Stomach (tissue), 8 donors: ENCODE measurements at regions not wholly inside any gene's neighbourhood (a gene's known extent, or its start where the extent isn't known, plus 50 kb on each side); places are given as distances from the start of the nearest gene placed in this dataset.

Experiments
- DNase-seq, 2 donors: peaks; one replicate each; pipeline versions ENCODE4 v3.0.0 to v3.0.0-alpha.2; 2013 to 2019
- H3K27ac ChIP-seq, 5 donors: fragments of 200-600 bp in 4 of 5; sonication (generic) in 4 of 5; one replicate each; pipeline ENCODE4 v1.5.1; 2013 to 2019; ENCODE audit warnings: mild to moderate bottlenecking in 1 of 5, moderate library complexity in 1 of 5
- H3K27me3 ChIP-seq, 3 donors: fragments of 200-600 bp; sonication (generic); one replicate each; pipeline ENCODE4 v1.5.1; 2017 to 2019; ENCODE audit warnings: mixed run types in 1 of 3
- H3K36me3 ChIP-seq, 4 donors: fragments of 200-600 bp; sonication (generic); 1 replicate in 3 of 4; 2 replicates in 1 of 4; pipeline ENCODE4 v1.5.1; 2016 to 2019
- H3K4me1 ChIP-seq, 4 donors: fragments of 200-600 bp; sonication (generic); one replicate each; pipeline ENCODE4 v1.5.1; 2016 to 2019
- H3K4me3 ChIP-seq, 4 donors: fragments of 200-600 bp; sonication (generic) in 3 of 4; one replicate each; pipeline ENCODE4 v1.5.1; 2016 to 2019; ENCODE audit warnings: mild to moderate bottlenecking in 1 of 4
- H3K9me3 ChIP-seq, 4 donors: fragments of 200-600 bp; sonication (generic); one replicate each; pipeline ENCODE4 v1.5.1; 2016 to 2019
- EP300 ChIP-seq: sonication (generic); formaldehyde crosslinking; IDR thresholded peaks from one replicate; pipeline ENCODE4 v1.6.1; 2017; ENCODE audit warnings: antibody characterized with exemption
- POLR2A ChIP-seq, 4 donors: fragments of 450-650 bp; IDR thresholded peaks; one replicate each; pipeline ENCODE4 v1.6.1; 2016; ENCODE audit warnings: antibody characterized with exemption in 4 of 4, control low read depth in 2 of 4, mild to moderate bottlenecking in 1 of 4, moderate library complexity in 1 of 4
- POLR2AphosphoS5 ChIP-seq, 3 donors: sonication (generic); formaldehyde crosslinking; IDR thresholded peaks; one replicate each; pipeline ENCODE4 v1.6.1; 2016; ENCODE audit warnings: antibody characterized with exemption in 3 of 3
- WGBS, 5 donors: extraction: QIAGEN DNeasy Blood & Tissue Kit in 3 of 5; methylation state at CpG; one replicate each; pipeline versions ENCODE4 v1.1.5 to v1.1.7; 2013 to 2018; 5-methylcytosine and 5-hydroxymethylcytosine counted together
- intact Hi-C: fragments of 100-400 bp; cut with DNase I; formaldehyde crosslinking; loops from one replicate; pipeline ENCODE4 v1.15.1; 2023; ENCODE audit warnings: low total_unique reads
- TF ChIP-seq, protein P1 (sequence below), 7 experiments: fragments of 450-650 bp in 4 of 7; fragments of 200-600 bp in 3 of 7; sonication (generic) in 3 of 7; IDR thresholded peaks; one replicate each; pipeline ENCODE4 v1.5.1; 2016 to 2019; ENCODE audit warnings: antibody characterized with exemption in 7 of 7, control low read depth in 2 of 7, mild to moderate bottlenecking in 1 of 7
- donor health status: healthy with polysubstance abuse.
- donor health status: Bipolar disorder and iron deficiency.
- donor health status: healthy.

- no peaks in the 10 kb centered on the region for H3K36me3 ChIP-seq
- intact Hi-C loops = no loop called here
- 80 to 94% (median 89%) methylated on average over 2 of the region's 2 CpGs for WGBS, 5 donors
- H3K27me3 ChIP-seq = no peaks in the 10 kb centered on the region
- no peaks in the 10 kb centered on the region for H3K4me1 ChIP-seq
- H3K4me3 ChIP-seq = no peak overlapping the region
- TF ChIP-seq, protein P1, sequence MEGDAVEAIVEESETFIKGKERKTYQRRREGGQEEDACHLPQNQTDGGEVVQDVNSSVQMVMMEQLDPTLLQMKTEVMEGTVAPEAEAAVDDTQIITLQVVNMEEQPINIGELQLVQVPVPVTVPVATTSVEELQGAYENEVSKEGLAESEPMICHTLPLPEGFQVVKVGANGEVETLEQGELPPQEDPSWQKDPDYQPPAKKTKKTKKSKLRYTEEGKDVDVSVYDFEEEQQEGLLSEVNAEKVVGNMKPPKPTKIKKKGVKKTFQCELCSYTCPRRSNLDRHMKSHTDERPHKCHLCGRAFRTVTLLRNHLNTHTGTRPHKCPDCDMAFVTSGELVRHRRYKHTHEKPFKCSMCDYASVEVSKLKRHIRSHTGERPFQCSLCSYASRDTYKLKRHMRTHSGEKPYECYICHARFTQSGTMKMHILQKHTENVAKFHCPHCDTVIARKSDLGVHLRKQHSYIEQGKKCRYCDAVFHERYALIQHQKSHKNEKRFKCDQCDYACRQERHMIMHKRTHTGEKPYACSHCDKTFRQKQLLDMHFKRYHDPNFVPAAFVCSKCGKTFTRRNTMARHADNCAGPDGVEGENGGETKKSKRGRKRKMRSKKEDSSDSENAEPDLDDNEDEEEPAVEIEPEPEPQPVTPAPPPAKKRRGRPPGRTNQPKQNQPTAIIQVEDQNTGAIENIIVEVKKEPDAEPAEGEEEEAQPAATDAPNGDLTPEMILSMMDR (IDR thresholded peaks at IDR 0.05) = no peak
- no peak for TF ChIP-seq POLR2A (IDR thresholded peaks at IDR 0.05)
- no peak for TF ChIP-seq POLR2AphosphoS5 (IDR thresholded peaks at IDR 0.05)
- TF ChIP-seq EP300 = no peak
- no peaks in the 10 kb centered on the region for H3K9me3 ChIP-seq
- no peak overlapping the region for H3K27ac ChIP-seq
- no peak for DNase-seq
Measured at GRCh38 chr6:141701732-141702131, 431.0 kb upstream of the GJE1 start.

DNA sequence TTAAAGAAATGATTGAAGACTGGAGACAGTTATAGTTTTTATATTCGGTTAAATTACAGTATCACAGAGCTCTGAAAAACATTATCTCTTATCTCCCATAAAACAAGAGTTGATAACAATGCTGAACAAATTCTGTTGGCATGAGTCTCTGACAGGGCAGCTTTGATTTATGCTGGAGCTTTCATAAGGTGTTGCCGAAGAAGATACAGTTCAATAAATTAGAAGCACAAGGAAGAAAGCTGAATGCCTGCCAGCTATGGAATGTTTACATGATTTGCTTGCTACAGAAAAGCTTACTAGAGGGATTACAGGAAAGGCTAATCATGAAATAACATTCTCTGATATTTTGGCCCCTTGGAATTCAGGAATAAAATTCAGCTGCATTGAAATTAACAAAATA is 431.9 kb upstream of the GJE1 start:
- Histone ChIP-seq H3K27me3 (no peaks in the 10 kb centered on the region), H3K36me3 (no peaks in the 10 kb centered on the region), H3K27ac (no peak overlapping the region), H3K4me1 (no peaks in the 10 kb centered on the region), H3K9me3 (no peaks in the 10 kb centered on the region), H3K4me3 (no peak overlapping the region)
- DNase-seq = peak in 1 of 2 donors; percentile 2
- TF ChIP-seq POLR2A (IDR thresholded peaks at IDR 0.05) = no peak
- TF ChIP-seq POLR2AphosphoS5 (IDR thresholded peaks at IDR 0.05) = no peak
- TF ChIP-seq EP300 = no peak
- TF ChIP-seq, protein P1 (IDR thresholded peaks at IDR 0.05) = no peak
- intact Hi-C loops = no loop called here
- 34 to 45% (median 41%) methylated on average over 2 of the region's 2 CpGs for WGBS, 5 donors

DNA sequence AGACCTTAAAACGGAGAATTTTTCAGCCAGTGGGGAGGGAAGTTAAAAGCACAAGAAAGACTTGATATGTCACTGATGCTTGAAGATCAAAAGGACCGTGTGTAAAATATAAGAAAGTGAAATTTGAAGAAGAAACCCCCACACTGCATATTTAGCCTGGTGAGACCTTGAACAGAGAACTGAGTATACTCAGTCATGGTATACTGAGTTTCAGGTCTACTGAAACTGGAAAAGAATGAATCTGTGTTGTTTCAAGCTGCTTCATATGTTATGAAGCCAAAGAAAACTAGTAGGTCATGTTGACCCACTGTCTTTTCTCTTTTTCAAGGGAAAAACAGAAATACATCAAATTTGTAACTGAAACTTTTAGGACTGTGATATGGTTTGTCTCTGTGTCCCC is 443.8 kb upstream of the GJE1 start:
- H3K9me3 ChIP-seq = peaks cover 0 to 6% (median 0%) of the 10 kb centered on the region in 4 donors
- 47 to 67% (median 55%) methylated on average over 2 of the region's 2 CpGs for WGBS, 5 donors
- no peaks in the 10 kb centered on the region for H3K36me3 ChIP-seq
- no peak overlapping the region for H3K27ac ChIP-seq
- H3K27me3 ChIP-seq = no peaks in the 10 kb centered on the region
- DNase-seq = no peak
- TF ChIP-seq EP300 (no peak), POLR2A (IDR thresholded peaks at IDR 0.05) (no peak), POLR2AphosphoS5 (IDR thresholded peaks at IDR 0.05) (no peak)
- TF ChIP-seq, protein P1 (IDR thresholded peaks at IDR 0.05) = no peak
- H3K4me1 ChIP-seq = no peaks in the 10 kb centered on the region
- H3K4me3 ChIP-seq = no peak overlapping the region
- intact Hi-C loops = no loop called here

DNA sequence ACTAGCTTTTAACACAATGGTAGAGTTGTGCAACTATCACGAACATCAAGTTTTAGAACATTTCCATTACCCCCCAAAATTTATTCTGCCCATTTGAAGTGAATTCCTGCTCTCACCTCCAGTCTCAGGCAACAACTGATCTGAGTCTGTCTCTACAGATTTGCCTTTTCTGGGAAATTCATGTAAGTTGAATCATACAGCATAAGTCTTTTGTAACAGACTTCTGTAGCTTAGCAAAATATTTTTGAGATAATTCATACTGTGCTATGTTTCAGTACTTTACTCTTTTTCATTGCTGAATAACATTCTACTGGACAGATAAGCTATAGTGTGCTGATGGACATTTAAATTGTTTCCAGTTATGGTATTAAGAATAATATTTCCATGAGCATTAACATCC is 447.3 kb upstream of the GJE1 start:
- Histone ChIP-seq H3K27ac (no peak overlapping the region), H3K4me3 (no peak overlapping the region), H3K27me3 (no peaks in the 10 kb centered on the region), H3K36me3 (no peaks in the 10 kb centered on the region), H3K9me3 (no peaks in the 10 kb centered on the region), H3K4me1 (no peaks in the 10 kb centered on the region)
- WGBS, 5 donors = 0 to 87% (median 78%) methylated on average over 1 of the region's 1 CpG
- DNase-seq = no peak
- no peak for TF ChIP-seq POLR2AphosphoS5 (IDR thresholded peaks at IDR 0.05)
- intact Hi-C loops = no loop called here

DNA sequence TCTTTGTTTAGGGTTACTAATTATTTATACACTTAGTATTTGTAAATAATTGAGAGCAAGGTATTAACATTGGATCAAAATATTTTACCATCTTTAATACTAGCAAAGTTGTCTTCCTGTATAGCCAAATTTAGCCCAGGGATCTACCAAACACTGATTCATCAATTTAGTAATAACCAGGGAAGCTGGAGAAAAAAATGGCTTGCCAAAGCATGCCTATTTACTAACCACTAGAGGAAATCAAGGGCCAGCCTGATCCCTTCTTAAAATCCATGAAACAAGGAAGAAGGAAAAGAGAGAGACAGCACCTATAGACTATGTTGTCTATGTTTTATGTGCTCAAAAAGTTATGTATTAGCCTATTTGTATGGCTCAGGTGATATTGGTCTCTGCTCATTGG is 450.3 kb upstream of the GJE1 start:
- no peak for TF ChIP-seq POLR2A (IDR thresholded peaks at IDR 0.05)
- no peak for TF ChIP-seq POLR2AphosphoS5 (IDR thresholded peaks at IDR 0.05)
- TF ChIP-seq, protein P1 (IDR thresholded peaks at IDR 0.05) = no peak
- no peak for TF ChIP-seq EP300
- Histone ChIP-seq H3K9me3 (no peaks in the 10 kb centered on the region), H3K36me3 (no peaks in the 10 kb centered on the region), H3K27ac (no peak overlapping the region), H3K27me3 (no peaks in the 10 kb centered on the region), H3K4me3 (no peak overlapping the region), H3K4me1 (no peaks in the 10 kb centered on the region)
- intact Hi-C loops = no loop called here
- no peak for DNase-seq
